Prostate gland (tissue), 2 donors: ENCODE measurements at regions not wholly inside any gene's neighbourhood (a gene's known extent, or its start where the extent isn't known, plus 50 kb on each side); places are given as distances from the start of the nearest gene placed in this dataset.
"Not testable (repeated sequence)": the region's sequence is repeated elsewhere in the genome, so short reads cannot be mapped to it uniquely, and the experiment has no call there.

Experiments used
- CTCF ChIP-seq, 4 experiments: fragments of 200-600 bp in 2 of 4; fragments of 450-650 bp in 2 of 4; sonication (generic) in 2 of 4; IDR thresholded peaks; 1 replicate in 3 of 4; 2 replicates in 1 of 4; pipeline ENCODE4 v1.5.1; 2016 to 2019; ENCODE audit warnings: antibody characterized with exemption in 4 of 4, mild to moderate bottlenecking in 2 of 4, moderate library complexity in 2 of 4
- POLR2A ChIP-seq: fragments of 450-650 bp; IDR thresholded peaks from one replicate; pipeline ENCODE4 v1.6.1; 2016; ENCODE audit warnings: antibody characterized with exemption, mild to moderate bottlenecking
- POLR2AphosphoS5 ChIP-seq: sonication (generic); formaldehyde crosslinking; IDR thresholded peaks from one replicate; pipeline ENCODE4 v1.6.1; 2017; ENCODE audit warnings: antibody characterized with exemption

DNA sequence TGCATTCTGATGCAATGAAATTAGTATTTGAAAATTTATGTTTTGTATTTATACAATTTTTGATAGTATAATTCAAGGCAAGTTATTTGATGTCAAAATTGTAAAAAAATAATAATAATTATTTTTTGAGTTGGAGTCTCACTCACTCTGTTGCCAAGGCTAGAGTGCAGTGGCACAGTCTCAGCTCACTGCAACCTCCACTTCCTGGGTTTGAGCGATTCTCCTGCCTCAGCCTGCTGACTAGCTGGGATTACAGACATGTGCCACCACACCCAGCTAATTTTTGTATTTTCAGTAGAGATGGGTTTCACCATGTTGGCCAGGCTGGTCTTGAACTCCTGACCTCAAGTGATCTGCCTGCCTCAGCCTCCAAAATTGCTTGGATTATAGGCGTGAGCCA is 342.4 kb upstream of the ARPP21 start:
- not testable (repeated sequence) for TF ChIP-seq CTCF (IDR thresholded peaks at IDR 0.05); POLR2AphosphoS5; POLR2A
